ENCODE measurements at regions not wholly inside any gene's neighbourhood (a gene's known extent, or its start where the extent isn't known, plus 50 kb on each side); places are given as distances from the start of the nearest gene placed in this dataset.

- H3K27me3 ChIP-seq (ENCODE audit: insufficient read depth, low read depth, low read length): no peaks in the 10 kb centered on the region
- no peaks in the 10 kb centered on the region for H3K36me3 ChIP-seq (ENCODE audit: insufficient read depth, low read length)
- no peak overlapping the region for H2AFZ ChIP-seq (ENCODE audit: low read depth, low read length)
- no peaks in the 10 kb centered on the region for H3K79me2 ChIP-seq (replicated peaks; ENCODE audit: insufficient read depth, low read length)
- H4K20me1 ChIP-seq (ENCODE audit: insufficient read depth): no peaks in the 10 kb centered on the region
- TF ChIP-seq RAD21 (conservative IDR thresholded peaks at IDR 0.05) (no peak), CTCF (IDR thresholded peaks at IDR 0.05; ENCODE audit: poor library complexity, severe bottlenecking) (no peak), EZH2 (IDR thresholded peaks at IDR 0.05; ENCODE audit: borderline replicate concordance, insufficient read depth, low read length, poor library complexity, severe bottlenecking) (no peak), TAF1 (IDR thresholded peaks at IDR 0.05; ENCODE audit: low read depth) (no peak), REST (IDR thresholded peaks at IDR 0.05; ENCODE audit: borderline replicate concordance) (no peak), EP300 (conservative IDR thresholded peaks at IDR 0.05; ENCODE audit: poor library complexity, severe bottlenecking) (no peak), SMC3 (conservative IDR thresholded peaks at IDR 0.05; ENCODE audit: poor library complexity) (no peak), POLR2AphosphoS5 (IDR thresholded peaks at IDR 0.05) (no peak), MXI1 (conservative IDR thresholded peaks at IDR 0.05; ENCODE audit: poor library complexity, severe bottlenecking) (no peak)
- no peak overlapping the region for H3K4me2 ChIP-seq (ENCODE audit: low read length)
- H3F3A ChIP-seq (ENCODE audit: insufficient read depth, low read length, poor library complexity, severe bottlenecking): no peaks in the 10 kb centered on the region
- H3K9me3 ChIP-seq (ENCODE audit: low read length): no peaks in the 10 kb centered on the region
- H3K27ac ChIP-seq (ENCODE audit: low read length): no peak overlapping the region
- H3K9ac ChIP-seq (ENCODE audit: low read length): no peak overlapping the region
- H3K9me2 ChIP-seq (ENCODE audit: insufficient read depth, low read length): no peaks in the 10 kb centered on the region
- H3K4me3 ChIP-seq (ENCODE audit: low read length): no peak overlapping the region
Observed at GRCh38 chr4:117691572-117692351, 342.5 kb upstream of the NDST3 start.

- Histone ChIP-seq H3K27me3 (ENCODE audit: insufficient read depth, low read depth, low read length) (no peaks in the 10 kb centered on the region), H2AFZ (ENCODE audit: low read depth, low read length) (no peak overlapping the region), H3K4me3 (ENCODE audit: low read length) (no peak overlapping the region), H3K9ac (ENCODE audit: low read length) (no peak overlapping the region), H4K20me1 (ENCODE audit: insufficient read depth) (no peaks in the 10 kb centered on the region), H3K36me3 (ENCODE audit: insufficient read depth, low read length) (no peaks in the 10 kb centered on the region), H3K27ac (ENCODE audit: low read length) (no peak overlapping the region), H3K9me3 (ENCODE audit: low read length) (no peaks in the 10 kb centered on the region), H3K4me2 (ENCODE audit: low read length) (no peak overlapping the region), H3K9me2 (ENCODE audit: insufficient read depth, low read length) (no peaks in the 10 kb centered on the region), H3F3A (ENCODE audit: insufficient read depth, low read length, poor library complexity, severe bottlenecking) (no peaks in the 10 kb centered on the region), H3K79me2 (replicated peaks; ENCODE audit: insufficient read depth, low read length) (no peaks in the 10 kb centered on the region)
- no peak for TF ChIP-seq EP300 (conservative IDR thresholded peaks at IDR 0.05; ENCODE audit: poor library complexity, severe bottlenecking)
- no peak for TF ChIP-seq REST (IDR thresholded peaks at IDR 0.05; ENCODE audit: borderline replicate concordance)
- TF ChIP-seq TAF1 (IDR thresholded peaks at IDR 0.05; ENCODE audit: low read depth): no peak
- no peak for TF ChIP-seq CTCF (IDR thresholded peaks at IDR 0.05; ENCODE audit: poor library complexity, severe bottlenecking)
- no peak for TF ChIP-seq POLR2AphosphoS5 (IDR thresholded peaks at IDR 0.05)
- no peak for TF ChIP-seq MXI1 (conservative IDR thresholded peaks at IDR 0.05; ENCODE audit: poor library complexity, severe bottlenecking)
- TF ChIP-seq EZH2 (IDR thresholded peaks at IDR 0.05; ENCODE audit: borderline replicate concordance, insufficient read depth, low read length, poor library complexity, severe bottlenecking): no peak
- no peak for TF ChIP-seq RAD21 (conservative IDR thresholded peaks at IDR 0.05)
- TF ChIP-seq SMC3 (conservative IDR thresholded peaks at IDR 0.05; ENCODE audit: poor library complexity): no peak
Observed at GRCh38 chr4:117692538-117692937, 341.7 kb upstream of the NDST3 start.
